ENCODE measurements at regions not wholly inside any gene's neighbourhood (a gene's known extent, or its start where the extent isn't known, plus 50 kb on each side); places are given as distances from the start of the nearest gene placed in this dataset.

DNA sequence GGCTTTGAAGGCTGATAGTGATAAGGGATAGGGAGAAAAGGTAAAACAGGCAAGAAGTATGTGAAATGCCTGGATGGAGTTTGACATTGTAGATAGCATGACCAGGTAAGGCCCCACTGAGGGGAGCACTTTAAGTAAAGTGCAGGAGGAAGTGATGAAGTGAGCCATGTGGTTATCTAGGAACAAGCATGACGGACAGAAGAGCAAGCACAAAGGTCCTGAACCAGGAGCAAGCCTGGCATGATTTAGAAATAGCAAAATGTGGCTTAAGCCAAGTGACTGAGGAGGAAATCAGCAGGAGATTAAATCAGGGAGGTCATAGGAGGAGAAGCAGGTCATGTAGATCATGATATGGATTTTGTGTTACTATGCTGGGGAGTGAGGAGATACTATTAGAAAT, 129.2 kb downstream of the GLUL start:
- TF ChIP-seq, protein P1, sequence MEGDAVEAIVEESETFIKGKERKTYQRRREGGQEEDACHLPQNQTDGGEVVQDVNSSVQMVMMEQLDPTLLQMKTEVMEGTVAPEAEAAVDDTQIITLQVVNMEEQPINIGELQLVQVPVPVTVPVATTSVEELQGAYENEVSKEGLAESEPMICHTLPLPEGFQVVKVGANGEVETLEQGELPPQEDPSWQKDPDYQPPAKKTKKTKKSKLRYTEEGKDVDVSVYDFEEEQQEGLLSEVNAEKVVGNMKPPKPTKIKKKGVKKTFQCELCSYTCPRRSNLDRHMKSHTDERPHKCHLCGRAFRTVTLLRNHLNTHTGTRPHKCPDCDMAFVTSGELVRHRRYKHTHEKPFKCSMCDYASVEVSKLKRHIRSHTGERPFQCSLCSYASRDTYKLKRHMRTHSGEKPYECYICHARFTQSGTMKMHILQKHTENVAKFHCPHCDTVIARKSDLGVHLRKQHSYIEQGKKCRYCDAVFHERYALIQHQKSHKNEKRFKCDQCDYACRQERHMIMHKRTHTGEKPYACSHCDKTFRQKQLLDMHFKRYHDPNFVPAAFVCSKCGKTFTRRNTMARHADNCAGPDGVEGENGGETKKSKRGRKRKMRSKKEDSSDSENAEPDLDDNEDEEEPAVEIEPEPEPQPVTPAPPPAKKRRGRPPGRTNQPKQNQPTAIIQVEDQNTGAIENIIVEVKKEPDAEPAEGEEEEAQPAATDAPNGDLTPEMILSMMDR (IDR thresholded peaks at IDR 0.05; ENCODE audit: low read length): no peak
- TF ChIP-seq EZH2 (IDR thresholded peaks at IDR 0.05; ENCODE audit: borderline replicate concordance, low read length): no peak

Data from OCI-LY1 (cell line).